H1 (cell line): ENCODE measurements at regions not wholly inside any gene's neighbourhood (a gene's known extent, or its start where the extent isn't known, plus 50 kb on each side); places are given as distances from the start of the nearest gene placed in this dataset.

Source experiments
- BCL11A ChIP-seq, 2 experiments: IDR thresholded peaks; one replicate each; pipeline ENCODE4 v1.6.1; 2011; ENCODE audit warnings: low read depth in 2 of 2, low read length in 2 of 2, mild to moderate bottlenecking in 2 of 2
- CREB1 ChIP-seq: IDR thresholded peaks from 2 replicates; pipeline ENCODE4 v1.6.1; 2012; ENCODE audit warnings: inconsistent platforms
- CTCF ChIP-seq, 3 experiments: IDR thresholded peaks; 1 replicate in 2 of 3; 2 replicates in 1 of 3; pipeline versions ENCODE4 v1.5.1 to v1.6.1; 2011; ENCODE audit warnings: low read length in 3 of 3, mild to moderate bottlenecking in 3 of 3, inconsistent platforms in 2 of 3, low read depth in 1 of 3, moderate library complexity in 1 of 3; ENCODE audit not compliant: insufficient read depth in 1 of 3; ENCODE audit errors: control extremely low read depth in 1 of 3
- E2F6 ChIP-seq: IDR thresholded peaks from 2 replicates; pipeline ENCODE4 v1.6.1; 2012; ENCODE audit warnings: inconsistent platforms
- EZH2 ChIP-seq: fragments of 200-600 bp; sonication (generic); IDR thresholded peaks from 2 replicates; pipeline ENCODE4 v1.7.1; 2012; ENCODE audit warnings: low read depth, mild to moderate bottlenecking, moderate library complexity, low read length, inconsistent platforms; ENCODE audit not compliant: severe bottlenecking
- HDAC2 ChIP-seq, 2 experiments: fragments of 300-600 bp in 1 of 2; sonication (generic) in 1 of 2; IDR thresholded peaks; 2 replicates each; pipeline ENCODE4 v1.6.1; 2011 to 2012; ENCODE audit warnings: low read depth in 2 of 2, low read length in 2 of 2, mild to moderate bottlenecking in 2 of 2, moderate library complexity in 2 of 2, borderline replicate concordance in 1 of 2, inconsistent platforms in 1 of 2
- NRF1 ChIP-seq: IDR thresholded peaks from 2 replicates; pipeline ENCODE4 v1.6.1; 2011; ENCODE audit warnings: mild to moderate bottlenecking, low read depth, low read length, improper control_type of control experiment
- PHF8 ChIP-seq: fragments of 200-600 bp; sonication (generic); conservative IDR thresholded peaks from 2 replicates; pipeline ENCODE4 v1.7.1; 2012; ENCODE audit warnings: low read depth, mild to moderate bottlenecking, inconsistent platforms, low read length, moderate library complexity
- RAD21 ChIP-seq, 2 experiments: IDR thresholded peaks in 1 of 2; conservative IDR thresholded peaks in 1 of 2; 2 replicates each; pipeline ENCODE4 v1.6.1; 2011; ENCODE audit warnings: low read depth in 2 of 2, low read length in 2 of 2, improper control_type of control experiment in 1 of 2, inconsistent platforms in 1 of 2, mild to moderate bottlenecking in 1 of 2, moderate library complexity in 1 of 2
- RNF2 ChIP-seq: fragments of 200-900, 300-1000 bp; sonication (generic); IDR thresholded peaks from 2 replicates; pipeline ENCODE4 v1.7.1; 2016; ENCODE audit warnings: borderline replicate concordance, low read depth, mild to moderate bottlenecking, antibody characterized with exemption, low read length; ENCODE audit not compliant: poor library complexity, severe bottlenecking; ENCODE audit errors: missing control alignments
- TCF12 ChIP-seq: IDR thresholded peaks from 2 replicates; pipeline ENCODE4 v1.6.1; 2011; ENCODE audit warnings: low read depth, mild to moderate bottlenecking, low read length
- YY1 ChIP-seq: IDR thresholded peaks from 2 replicates; pipeline ENCODE4 v1.6.1; 2011; ENCODE audit warnings: low read depth, mild to moderate bottlenecking, low read length
- ZNF274 ChIP-seq: IDR thresholded peaks from 2 replicates; pipeline ENCODE4 v1.7.0; 2012; ENCODE audit warnings: low read length, borderline replicate concordance; ENCODE audit errors: extremely low read depth

- no peak for TF ChIP-seq E2F6
- TF ChIP-seq HDAC2 (IDR thresholded peaks at IDR 0.05; ENCODE audit: borderline replicate concordance in 1 of 2, low read depth in 2 of 2, low read length in 2 of 2): no peak
- no peak for TF ChIP-seq TCF12
- no peak for TF ChIP-seq CTCF (IDR thresholded peaks at IDR 0.05; ENCODE audit: control extremely low read depth in 1 of 3, insufficient read depth in 1 of 3, low read depth in 1 of 3, low read length in 3 of 3)
- no peak for TF ChIP-seq YY1
- no peak for TF ChIP-seq RAD21 (IDR thresholded peaks at IDR 0.05 in 1 of 2, conservative IDR thresholded peaks at IDR 0.05 in 1 of 2; ENCODE audit: low read depth in 2 of 2, low read length in 2 of 2)
- TF ChIP-seq CREB1: no peak
- TF ChIP-seq NRF1: no peak
- no peak for TF ChIP-seq RNF2
- no peak for TF ChIP-seq EZH2
- no peak for TF ChIP-seq PHF8
- no peak for TF ChIP-seq ZNF274
- no peak for TF ChIP-seq BCL11A (IDR thresholded peaks at IDR 0.05; ENCODE audit: low read depth in 2 of 2, low read length in 2 of 2)
Measured at GRCh38 chr6:167679790-167680604, 146.7 kb upstream of the AFDN start.
